Tongue (tissue), 1 donor: ENCODE measurements at regions not wholly inside any gene's neighbourhood (a gene's known extent, or its start where the extent isn't known, plus 50 kb on each side); places are given as distances from the start of the nearest gene placed in this dataset.
A peak's percentile ranks its signal among the peaks of the same experiment; 100 is the strongest.
"Not testable (repeated sequence)": the region's sequence is repeated elsewhere in the genome, so short reads cannot be mapped to it uniquely, and the experiment has no call there.

Experiments used
- DNase-seq: peaks from one replicate; pipeline ENCODE4 v3.0.0-alpha.2; 2015

DNA sequence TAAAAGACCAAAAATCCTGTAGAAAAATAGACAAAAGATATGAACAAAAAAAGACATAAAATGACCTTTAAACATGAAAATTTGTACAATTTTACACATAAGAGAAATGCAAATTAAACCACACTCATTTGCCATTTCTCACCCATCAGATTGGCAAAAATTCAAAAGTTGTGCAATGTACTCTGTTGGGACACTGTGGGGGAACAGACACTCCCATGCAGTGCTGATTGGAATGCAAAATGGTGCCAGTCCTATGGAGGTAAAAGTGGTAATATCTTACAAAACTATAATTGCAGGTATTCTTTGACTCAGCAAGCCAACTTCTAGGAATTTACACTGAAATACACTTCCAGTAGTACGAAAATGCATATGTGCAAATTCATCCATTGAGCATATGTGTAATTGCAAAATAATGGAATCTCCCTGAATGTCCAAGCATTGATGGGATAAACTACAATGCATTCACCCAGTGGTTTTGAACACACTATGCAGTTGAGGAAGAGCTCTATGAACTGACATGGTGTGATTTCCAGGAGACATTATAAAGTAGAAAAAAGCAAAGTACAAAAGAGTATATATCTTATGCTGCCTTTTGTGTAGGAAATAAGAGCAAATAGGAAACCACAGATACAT is 201.8 kb upstream of the ZNF521 start:
- DNase-seq, result no peak

DNA sequence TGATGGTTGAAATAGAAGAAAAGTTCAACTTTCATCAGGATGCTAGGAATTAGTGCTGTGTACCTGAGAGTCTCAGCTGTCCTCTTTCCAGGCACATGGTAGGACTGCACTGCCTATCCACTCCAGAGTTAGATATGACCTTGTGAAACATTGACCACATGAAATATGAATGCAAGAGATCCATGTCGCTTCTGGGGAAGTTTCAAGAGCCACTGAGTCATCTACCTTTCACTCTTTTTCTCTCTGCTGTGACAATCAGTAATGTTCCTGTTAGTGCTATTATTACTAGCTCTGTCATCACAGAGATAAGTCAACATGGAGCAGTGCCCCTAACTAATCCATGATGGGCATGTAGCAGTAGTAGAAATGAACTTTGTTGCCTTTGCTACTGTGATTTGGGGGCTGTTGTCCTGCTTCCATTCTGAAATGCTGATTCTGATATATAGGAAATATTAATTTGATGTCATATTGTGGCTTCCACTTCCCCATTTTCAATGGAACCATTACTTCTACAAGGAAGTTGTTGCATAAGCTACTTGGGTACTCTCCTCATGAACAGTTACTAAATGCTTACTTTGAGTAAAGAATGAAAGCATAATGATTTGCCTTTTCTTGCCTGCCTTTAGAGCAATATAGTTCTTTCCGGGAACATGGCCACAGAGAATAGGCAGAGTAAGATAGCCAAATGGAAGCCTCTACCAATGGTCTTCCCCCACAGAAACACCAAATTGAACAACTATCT is 192.8 kb upstream of the ZNF521 start:
- no peak for DNase-seq

DNA sequence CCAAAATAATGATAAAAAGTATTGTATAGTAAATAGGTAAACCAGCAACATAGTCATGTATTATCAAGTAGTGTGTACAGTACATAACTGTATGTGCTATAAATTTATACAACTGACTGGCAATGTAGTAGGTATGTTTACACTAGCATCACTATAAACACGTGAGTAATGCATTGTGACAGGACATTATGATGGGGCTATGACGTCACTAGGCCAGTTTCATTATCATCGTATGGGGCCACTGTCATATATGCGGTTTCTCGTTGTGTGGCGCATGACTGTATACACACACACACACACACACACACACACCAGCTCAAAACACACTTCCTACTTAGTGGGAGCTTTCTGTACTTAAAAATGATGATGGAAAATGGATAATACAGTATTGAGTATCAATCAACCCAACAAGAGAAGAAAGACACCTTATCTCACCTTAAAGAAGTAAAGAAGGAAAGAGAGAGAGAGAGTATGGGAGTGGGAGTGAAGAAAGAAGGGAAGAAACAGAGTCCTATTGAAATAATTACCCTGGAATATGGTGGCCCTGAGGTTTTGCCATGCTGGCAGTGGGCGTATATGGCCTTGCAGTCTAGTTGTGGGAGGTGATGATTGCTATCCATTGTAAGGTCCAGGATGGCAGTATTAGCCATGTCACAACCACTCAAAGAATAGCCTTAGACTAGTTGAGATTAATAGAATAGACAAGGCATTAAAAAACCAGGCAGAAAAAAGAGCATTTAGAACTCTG is 186.4 kb upstream of the ZNF521 start:
- DNase-seq, result no peak

DNA sequence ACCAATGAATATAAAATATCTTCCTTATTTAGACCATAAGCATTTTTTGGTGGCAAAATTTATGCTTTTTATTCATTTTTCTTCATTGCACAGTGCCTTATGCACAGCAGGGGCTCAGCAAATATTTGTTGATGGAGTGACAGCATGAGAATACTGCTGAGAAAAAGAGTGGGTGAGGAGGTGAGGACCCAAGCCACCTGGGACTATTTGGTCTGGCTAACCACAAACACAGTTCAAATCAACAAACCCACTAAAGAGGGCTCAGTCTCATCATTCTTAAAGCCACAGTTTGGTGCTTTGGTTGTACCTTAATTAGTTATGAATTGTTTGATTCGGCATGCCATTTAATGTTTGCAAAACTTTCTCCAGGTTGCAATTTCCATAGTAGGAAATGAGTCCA is 183.5 kb upstream of the ZNF521 start:
- DNase-seq, result no peak

DNA sequence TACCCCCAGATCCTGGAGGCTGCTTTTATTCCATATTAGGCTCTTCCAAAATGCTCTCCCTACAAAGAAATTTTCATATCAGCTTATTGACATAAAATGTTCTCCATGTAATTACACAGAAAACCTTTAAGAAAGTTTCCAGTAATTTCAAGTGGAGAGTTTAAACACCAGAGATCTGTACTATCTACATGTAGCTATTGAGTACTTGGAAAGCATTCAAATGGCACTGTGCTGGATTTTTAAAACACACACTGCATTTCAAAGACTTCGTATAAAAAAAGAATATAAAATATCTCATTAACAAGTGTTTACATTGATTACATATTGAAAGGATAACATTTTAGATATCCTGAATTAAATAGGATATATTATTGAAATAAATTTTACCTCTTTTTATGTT is 182.4 kb upstream of the ZNF521 start:
- DNase-seq, result no peak

DNA sequence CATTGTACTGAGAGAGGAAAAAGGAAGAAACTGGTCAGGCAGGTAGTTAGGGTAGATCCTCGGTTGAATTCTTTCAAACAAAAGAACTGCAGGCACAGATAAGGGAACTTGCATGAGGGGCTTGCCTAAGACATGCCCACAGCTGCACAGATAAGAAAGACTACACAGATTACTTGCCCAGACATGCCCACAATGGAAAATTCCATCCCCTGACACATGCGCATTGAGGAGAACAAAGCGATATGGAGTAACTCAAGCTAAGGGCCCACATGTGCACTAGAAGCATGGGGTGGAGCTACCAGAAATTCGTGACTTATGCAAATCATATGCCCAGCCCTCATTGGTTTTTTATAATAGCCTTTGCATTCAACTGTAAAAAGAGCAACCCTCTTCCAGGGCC is 181.3 kb upstream of the ZNF521 start:
- no peak for DNase-seq

DNA sequence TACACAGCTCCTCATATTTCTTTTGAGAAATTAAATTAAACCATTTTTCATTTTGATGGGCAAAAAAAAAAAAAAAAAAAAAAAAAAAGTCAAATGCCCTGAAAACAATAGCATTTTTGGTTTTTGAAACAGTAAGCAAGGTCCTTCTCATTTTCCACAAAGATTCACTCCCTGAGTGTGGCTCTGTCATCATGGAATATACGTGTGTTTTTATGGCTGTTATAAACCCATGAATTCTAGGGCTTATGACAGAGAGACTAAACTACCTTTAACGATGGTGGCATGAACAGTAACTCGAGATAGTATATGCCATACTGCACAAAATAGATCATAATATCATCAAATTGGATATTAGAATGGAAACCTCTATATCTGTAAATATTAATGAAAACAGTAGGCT is 179.2 kb upstream of the ZNF521 start:
- DNase-seq, result no peak

DNA sequence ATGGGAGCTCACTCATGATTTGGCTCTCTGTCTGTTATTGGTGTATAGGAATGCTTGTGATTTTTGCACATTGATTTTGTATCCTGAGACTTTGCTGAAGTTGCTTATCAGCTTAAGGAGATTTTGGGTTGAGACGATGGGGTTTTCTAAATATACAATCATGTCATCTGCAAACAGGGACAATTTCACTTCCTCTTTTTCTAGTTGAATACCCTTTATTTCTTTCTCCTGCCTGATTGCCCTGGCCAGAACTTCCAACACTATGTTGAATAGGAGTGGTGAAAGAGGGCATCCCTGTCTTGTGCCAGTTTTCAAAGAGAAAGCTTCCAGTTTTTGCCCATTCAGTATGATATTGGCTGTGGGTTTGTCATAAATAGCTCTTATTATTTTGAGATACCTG is 173.8 kb upstream of the ZNF521 start:
- DNase-seq, result not testable (repeated sequence)

DNA sequence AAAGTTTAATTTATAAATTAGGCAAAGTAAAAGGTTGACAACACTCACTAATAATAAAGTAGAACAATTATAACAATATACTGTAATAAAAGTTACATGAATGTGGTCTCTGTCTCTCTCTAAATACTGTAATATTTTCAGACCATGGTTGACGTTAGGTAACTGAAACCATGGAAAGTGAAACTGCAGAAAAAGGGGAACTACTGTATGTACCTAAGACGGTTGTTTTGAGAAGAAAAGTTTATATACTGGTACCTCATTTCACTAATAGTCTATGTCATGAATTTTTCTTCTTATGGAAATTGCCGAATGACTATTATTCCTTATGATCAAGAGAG is 166.7 kb upstream of the ZNF521 start:
- DNase-seq, result no peak

DNA sequence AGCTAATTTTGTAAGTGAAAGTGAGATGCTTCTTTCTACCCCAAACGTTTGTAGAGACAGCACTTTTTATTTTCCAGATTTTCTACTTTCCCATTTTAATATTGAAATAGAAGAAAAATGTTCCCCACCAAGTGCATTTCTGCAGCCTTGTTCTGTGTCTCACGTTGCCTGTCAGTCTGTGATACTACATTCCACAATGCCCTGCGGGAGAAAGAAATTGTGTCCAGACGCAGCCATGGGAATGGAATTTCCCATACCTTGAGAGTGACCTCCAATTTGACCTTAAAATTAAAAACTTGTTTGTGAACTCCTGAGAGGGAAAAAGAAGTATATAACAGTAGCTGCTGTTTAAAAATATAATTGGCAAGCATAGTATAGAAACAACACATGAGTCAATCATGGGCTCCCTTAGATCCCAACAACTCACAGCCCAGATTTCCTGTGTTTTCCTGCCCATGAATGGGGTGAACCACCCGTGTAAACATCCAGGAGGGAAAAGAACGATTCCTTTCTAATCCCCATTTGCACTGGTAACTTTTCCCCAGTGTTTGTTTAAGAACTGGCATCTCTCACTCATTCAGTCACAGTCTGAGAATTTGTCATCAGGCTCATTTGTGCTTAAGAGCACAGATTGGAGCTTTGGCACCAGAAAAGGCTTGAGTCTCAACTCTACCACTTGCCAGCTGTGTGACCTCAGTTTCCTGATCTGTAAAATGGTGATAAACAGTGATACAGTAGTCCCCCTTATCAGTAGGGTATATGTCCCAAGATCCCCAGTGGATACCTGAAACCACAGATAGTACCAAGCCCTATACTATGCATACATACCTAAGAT is 166.1 kb upstream of the ZNF521 start:
- DNase-seq, result peak; percentile 25

DNA sequence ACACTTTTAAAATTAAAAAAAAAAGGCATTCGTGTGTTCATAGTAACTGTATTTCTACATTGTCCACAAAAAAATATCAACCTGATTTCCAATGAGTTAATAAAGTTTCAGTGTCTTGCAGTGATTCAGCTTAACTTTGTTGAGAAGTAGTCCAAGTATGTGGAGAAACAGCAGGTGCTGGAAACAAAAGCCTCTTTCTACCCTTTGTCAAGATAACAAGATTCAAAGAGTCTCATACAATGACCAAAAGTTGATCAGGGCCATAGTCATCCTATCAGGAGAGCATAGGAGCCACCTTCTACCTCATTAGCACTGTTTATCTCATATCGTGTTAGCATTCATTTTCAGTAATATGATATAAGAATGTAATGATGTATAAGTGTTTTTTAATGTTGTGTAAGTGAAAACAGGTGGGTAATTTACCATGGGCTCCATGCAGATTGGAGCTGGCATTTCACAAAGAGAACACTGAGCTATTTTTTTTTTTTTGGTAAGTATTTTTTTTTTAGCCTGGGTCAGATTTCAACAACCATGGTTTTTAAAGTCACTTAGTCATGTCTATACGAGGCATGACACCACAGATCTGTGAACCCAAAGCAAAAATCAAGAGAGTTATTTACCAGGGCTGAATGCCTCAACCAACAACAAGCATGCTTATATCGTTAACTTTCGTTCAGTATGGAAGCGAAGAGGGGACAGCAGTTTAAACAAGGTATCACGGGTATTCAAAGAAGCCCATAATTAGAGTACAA is 165.0 kb upstream of the ZNF521 start:
- DNase-seq, result peak; percentile 46

DNA sequence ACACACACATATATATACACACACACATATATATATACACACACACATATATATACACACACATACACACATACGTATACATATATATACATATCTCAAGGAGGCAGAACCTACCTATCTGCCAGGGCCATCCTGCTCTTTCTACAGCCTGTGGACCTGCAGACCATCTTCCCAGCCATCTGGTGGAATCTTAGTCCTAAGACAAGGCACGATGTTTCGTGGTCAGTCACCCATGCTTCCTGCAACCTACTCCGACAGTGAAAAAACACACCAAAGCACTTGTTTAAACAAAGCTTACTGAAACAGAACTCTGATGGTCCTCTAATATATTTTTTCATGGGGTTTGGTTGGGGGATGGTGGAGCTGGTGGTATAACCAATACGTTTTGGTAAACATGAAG is 164.2 kb upstream of the ZNF521 start:
- DNase-seq, result no peak

DNA sequence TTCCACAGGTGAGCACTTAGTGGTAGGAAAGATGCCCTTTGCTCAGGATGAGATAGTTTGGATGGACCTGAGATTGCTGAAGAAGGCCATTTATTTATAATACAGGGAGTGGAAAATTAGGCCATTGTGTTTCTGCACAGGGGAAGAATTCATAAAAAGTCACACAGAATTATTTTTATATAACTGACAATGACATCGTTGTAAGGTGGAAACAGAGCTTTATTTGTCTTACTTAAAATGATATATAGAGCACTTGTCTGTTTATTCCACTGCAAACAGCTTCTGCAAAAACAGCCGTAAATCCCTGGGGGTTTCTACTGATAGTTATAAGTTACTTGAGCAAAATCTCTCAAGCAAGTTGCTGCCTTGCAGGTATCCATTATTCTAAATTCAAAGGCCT is 158.1 kb upstream of the ZNF521 start:
- DNase-seq, result no peak

DNA sequence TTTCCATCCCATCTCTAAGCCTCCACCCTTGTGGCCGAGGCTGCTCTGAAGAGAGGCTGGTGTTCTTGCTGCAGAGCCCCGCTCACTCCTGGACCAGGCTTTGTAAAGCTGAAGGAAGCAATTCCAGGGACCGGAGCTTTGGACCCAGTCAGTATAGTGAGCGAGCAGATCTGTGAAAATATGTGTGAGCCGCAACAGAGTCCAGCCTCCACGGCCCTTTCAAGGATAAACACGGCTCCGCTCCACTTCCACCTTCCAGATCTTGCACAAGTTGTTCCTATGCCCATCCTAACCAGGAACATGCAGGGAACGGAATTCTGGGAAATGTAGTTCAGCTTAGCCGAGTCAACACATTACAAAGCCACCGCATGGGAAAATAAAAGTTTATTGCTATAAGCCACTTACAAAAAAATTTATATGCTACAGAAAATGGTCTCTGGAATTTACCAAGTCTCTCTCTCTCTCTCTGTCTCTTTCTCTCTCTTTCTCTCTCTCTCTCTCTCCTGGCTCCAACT is 151.7 kb upstream of the ZNF521 start:
- peak; percentile 92 for DNase-seq

DNA sequence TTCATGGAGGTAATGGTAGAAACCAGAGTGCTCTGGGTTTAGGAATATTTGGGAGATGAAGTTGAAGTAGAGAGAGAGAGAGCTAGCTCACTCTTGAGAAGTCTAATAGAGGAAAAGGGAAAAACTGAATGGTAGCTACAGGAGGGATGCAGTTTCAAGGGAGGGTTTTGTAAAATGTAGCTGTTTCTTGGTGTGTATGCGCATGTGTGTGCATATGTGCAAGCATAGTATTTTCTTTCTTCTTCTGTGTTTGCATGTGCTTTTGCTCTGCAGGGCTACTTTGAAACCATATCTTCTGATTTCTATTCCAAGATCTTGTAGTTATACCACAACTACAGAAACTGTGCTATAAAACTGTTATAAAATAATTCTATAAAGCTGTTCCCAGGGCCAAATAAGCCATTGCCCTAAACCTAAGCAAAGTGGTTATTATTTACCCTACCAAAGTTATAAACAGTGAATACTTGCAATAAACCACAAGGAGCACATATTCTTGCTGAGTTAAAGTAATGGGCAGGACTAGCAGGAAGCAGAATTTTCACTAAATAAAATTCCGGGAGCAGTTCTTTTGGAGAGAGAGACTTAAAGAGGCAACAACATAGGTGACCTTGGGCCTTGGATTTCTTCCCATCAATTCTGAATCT is 145.3 kb upstream of the ZNF521 start:
- no peak for DNase-seq

DNA sequence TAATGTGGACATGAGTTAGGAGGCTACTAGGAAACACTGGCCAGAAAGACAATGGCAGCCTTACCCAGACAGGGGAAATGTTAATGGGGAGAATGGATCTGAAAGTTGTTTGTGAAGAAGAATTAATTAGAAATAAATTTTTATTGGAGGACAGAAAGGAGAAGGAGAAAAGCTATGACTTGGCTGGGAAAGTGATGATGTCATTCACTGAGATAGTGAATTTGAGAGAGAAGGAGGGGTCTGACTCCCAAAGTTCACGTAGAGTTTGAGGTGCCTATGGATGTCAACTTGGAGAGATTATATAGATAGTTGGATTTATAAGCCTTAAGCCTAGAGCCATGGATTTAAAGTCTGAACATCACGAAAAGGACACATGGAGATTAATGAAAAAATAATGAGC is 144.6 kb upstream of the ZNF521 start:
- DNase-seq, result no peak

DNA sequence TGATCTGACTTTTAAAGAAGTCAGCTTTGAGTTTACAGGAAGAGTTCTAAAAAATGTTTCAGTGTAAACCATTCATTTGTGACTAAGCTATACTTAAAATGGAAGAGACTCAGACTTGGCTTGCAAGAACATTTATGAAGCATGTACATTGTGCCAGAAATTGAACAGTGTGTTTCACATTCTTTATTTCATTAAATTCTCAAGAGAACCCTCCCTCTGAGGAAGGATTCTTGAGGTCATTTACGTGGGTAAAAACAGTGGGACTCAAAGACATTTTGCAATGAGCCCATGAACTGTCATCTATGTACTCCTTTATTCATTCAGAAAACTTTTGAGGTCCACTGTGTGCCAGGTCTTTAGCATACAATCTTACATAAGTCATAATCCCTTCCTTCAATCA is 143.6 kb upstream of the ZNF521 start:
- DNase-seq, result no peak

DNA sequence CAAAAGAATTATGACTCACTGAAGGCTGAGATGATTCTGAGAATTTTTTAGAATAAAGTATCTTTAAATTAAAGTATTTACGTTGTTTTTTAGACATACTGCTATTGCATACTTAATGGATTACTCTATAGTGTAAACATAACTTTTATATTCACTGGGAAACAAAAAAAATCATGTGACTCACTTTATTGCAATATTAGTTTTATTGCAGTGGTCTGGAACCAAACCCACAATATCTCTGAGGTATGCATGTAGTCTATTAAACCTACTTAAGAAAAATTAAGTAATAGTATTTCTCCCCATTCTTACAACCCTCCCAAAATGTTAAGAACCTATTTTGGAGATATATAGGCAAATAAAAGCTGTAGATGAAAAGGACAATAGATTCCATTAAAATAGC is 142.9 kb upstream of the ZNF521 start:
- no peak for DNase-seq

DNA sequence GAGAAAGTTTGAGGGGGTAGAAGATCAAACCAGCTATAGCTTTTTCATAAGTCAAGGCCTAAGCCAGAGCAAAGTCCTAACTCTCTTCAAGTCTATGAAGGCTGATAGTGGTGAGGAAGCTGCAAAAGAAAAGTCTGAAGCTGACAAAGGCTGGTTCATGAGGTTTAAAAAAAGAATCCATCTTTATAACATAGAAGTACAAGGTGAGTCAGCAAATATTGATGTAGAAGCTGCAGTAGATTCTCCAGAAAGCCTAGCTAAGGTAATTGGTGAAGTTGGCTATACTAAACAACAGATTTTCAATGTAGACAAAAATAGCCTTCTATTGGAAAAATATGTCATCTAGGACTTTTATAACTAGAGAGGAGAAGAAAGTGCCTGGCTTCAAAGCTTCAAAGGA is 141.4 kb upstream of the ZNF521 start:
- no peak for DNase-seq

DNA sequence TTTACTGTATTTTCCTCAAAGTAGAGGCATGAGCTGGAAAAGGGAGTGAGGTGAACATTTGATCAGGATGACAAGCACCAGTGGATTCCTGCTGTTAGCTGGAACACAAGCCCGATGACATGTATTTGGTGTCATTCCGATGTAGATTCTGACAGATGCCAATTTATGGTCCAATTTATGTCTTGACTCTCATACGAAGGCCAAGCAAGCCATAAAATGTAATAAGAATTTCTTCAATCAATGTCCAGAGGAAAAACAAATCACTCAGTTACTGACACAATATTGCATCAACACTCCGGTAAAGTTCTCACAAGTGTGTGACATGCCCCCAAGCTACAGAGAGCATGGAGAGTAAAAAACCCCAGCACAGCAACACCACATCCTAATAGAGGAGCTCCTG is 138.3 kb upstream of the ZNF521 start:
- no peak for DNase-seq

DNA sequence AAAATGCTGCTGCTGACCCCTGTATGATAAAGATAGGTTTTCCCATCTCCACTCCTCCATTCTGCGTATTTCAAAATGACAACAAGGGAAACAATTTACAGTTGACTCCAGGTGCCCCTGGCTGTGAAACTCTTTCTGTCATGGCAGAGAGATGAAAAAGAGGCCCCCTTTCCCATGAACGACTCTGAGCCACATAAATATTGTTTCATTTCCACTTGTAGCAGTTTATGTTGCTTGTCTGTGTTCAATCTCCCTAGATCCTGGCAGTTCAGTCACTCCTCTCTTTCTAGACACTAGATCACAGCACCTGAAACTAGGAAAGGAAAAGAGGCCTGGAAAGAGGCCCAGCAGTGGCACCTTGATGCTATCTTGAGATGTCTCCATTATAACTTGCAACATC is 121.0 kb upstream of the ZNF521 start:
- no peak for DNase-seq
